HCT116 (cell line): ENCODE measurements at regions not wholly inside any gene's neighbourhood (a gene's known extent, or its start where the extent isn't known, plus 50 kb on each side); places are given as distances from the start of the nearest gene placed in this dataset.

Experiments used
- ATAC-seq: fragments of 200-7000 bp; cut with Tn5 transposase; 2 replicates; pipeline ENCODE4 v1.9.1; 2020; ENCODE audit warnings: mild to moderate bottlenecking, moderate library complexity
- BruUV-seq: library from RNA; stranded (reverse); fragments of 400-500 nt; replicated peaks from 2 replicates; lab custom pipeline; 2021; lab: Mats Ljungman, UMichigan
- CTCF ChIA-PET: fragments of 300-600 bp; sonication (Branson Sonifier 250); formaldehyde crosslinking; loops from one replicate; lab custom pipeline; 2021; ENCODE audit warnings: antibody characterized with exemption; lab: Charles Lee
- POLR2A ChIA-PET: fragments of 300-600, 350-600 bp; sonication (Branson Sonifier 250); formaldehyde crosslinking; loops from one replicate; lab custom pipeline; 2021; ENCODE audit warnings: antibody characterized with exemption; lab: Charles Lee
- RAD21 ChIA-PET, 2 experiments: fragments of 300-600 bp; sonication (Branson Sonifier 250); formaldehyde crosslinking; loops; one replicate each; lab custom pipeline; 2023; ENCODE audit warnings: low total read pairs in 2 of 2; ENCODE audit not compliant: uncharacterized antibody in 2 of 2, unreplicated experiment in 2 of 2, low non-redundant PET in 1 of 2; lab: Charles Lee
- DNase-seq: peaks from one replicate; pipeline ENCODE4 v3.0.0-alpha.2; 2010; ENCODE audit warnings: low read depth, low spot score
- H2AFZ ChIP-seq: fragments of 200-600 bp; shearing (Covaris generic), sonication (generic); 2 replicates; pipeline ENCODE4 v1.6.1; 2017; ENCODE audit warnings: low read depth, mixed run types, mixed read lengths, antibody characterized with exemption, low read length; ENCODE audit not compliant: poor library complexity, severe bottlenecking
- H3K27ac ChIP-seq: 2 replicates; pipeline ENCODE4 v1.5.1; 2012; ENCODE audit warnings: low read depth, low read length
- H3K27me3 ChIP-seq: fragments of 200-600 bp; sonication (generic); 2 replicates; pipeline ENCODE4 v1.6.1; 2016; ENCODE audit warnings: mixed run types, low read length, mixed read lengths; ENCODE audit not compliant: insufficient read depth
- H3K36me3 ChIP-seq, 2 experiments: fragments of 200-500 bp in 1 of 2; fragments of 200-600 bp in 1 of 2; sonication (Bioruptor generic) in 1 of 2; sonication (generic) in 1 of 2; 2 replicates each; pipeline versions ENCODE4 v1.5.1 to v1.6.1; 2014 to 2016; ENCODE audit warnings: low read length in 2 of 2, inconsistent platforms in 1 of 2, mixed read lengths in 1 of 2, mixed run types in 1 of 2; ENCODE audit not compliant: insufficient read depth in 2 of 2, control insufficient read depth in 1 of 2
- H3K4me1 ChIP-seq, 2 experiments: fragments of 200-600 bp in 1 of 2; sonication (generic) in 1 of 2; 2 replicates each; pipeline versions ENCODE4 v1.5.1 to v1.6.1; 2012 to 2017; ENCODE audit warnings: low read length in 2 of 2, inconsistent platforms in 1 of 2, mild to moderate bottlenecking in 1 of 2, mixed read lengths in 1 of 2, mixed run types in 1 of 2, moderate library complexity in 1 of 2; ENCODE audit not compliant: insufficient read depth in 2 of 2, control insufficient read depth in 1 of 2
- H3K4me2 ChIP-seq: fragments of 200-600 bp; sonication (generic); 2 replicates; pipeline ENCODE4 v1.6.1; 2017; ENCODE audit warnings: mixed run types, low read length, mixed read lengths
- H3K4me3 ChIP-seq, 2 experiments: fragments of 200-600 bp in 1 of 2; sonication (generic) in 1 of 2; replicated peaks in 1 of 2; 2 replicates each; pipeline ENCODE4 v1.5.1; 2011 to 2016; ENCODE audit warnings: low read length in 2 of 2, control low read depth in 1 of 2, low read depth in 1 of 2, mild to moderate bottlenecking in 1 of 2, mixed read lengths in 1 of 2, mixed run types in 1 of 2
- H3K79me2 ChIP-seq: fragments of 200-600 bp; sonication (generic); 2 replicates; pipeline ENCODE4 v1.6.1; 2017; ENCODE audit warnings: mild to moderate bottlenecking, mixed run types, low read length, moderate library complexity, mixed read lengths; ENCODE audit not compliant: insufficient read depth
- H3K9ac ChIP-seq: fragments of 200-600 bp; sonication (generic); 2 replicates; pipeline ENCODE4 v1.6.1; 2016; ENCODE audit warnings: low read length, mixed read lengths
- H3K9me2 ChIP-seq: fragments of 200-600 bp; sonication (generic), shearing (Covaris generic); 2 replicates; pipeline ENCODE4 v1.6.1; 2017; ENCODE audit warnings: mixed run types, mild to moderate bottlenecking, moderate library complexity; ENCODE audit not compliant: insufficient read depth
- H3K9me3 ChIP-seq, 2 experiments: fragments of 200-500 bp in 1 of 2; fragments of 200-600 bp in 1 of 2; sonication (Bioruptor generic) in 1 of 2; sonication (generic) in 1 of 2; 2 replicates each; pipeline ENCODE4 v1.6.1; 2014 to 2017; ENCODE audit warnings: low read length in 2 of 2, mixed read lengths in 2 of 2, inconsistent platforms in 1 of 2, low read depth in 1 of 2, mild to moderate bottlenecking in 1 of 2, mixed run types in 1 of 2, moderate library complexity in 1 of 2; ENCODE audit not compliant: control insufficient read depth in 1 of 2, insufficient read depth in 1 of 2
- H4K20me1 ChIP-seq: fragments of 200-600 bp; sonication (generic), shearing (Covaris generic); 2 replicates; pipeline ENCODE4 v1.6.1; 2017; ENCODE audit warnings: mixed run types, mild to moderate bottlenecking, moderate library complexity; ENCODE audit not compliant: insufficient read depth
- CTCF ChIP-seq, 3 experiments: fragments of 200-600 bp in 1 of 3; sonication (generic) in 1 of 3; IDR thresholded peaks in 2 of 3; conservative IDR thresholded peaks in 1 of 3; 2 replicates each; pipeline ENCODE4 v1.5.1; 2012 to 2017; ENCODE audit warnings: low read depth in 2 of 3, low read length in 2 of 3, antibody characterized with exemption in 1 of 3, borderline replicate concordance in 1 of 3, control low read depth in 1 of 3, mild to moderate bottlenecking in 1 of 3, mixed read lengths in 1 of 3, mixed run types in 1 of 3, moderate library complexity in 1 of 3; ENCODE audit not compliant: insufficient read depth in 1 of 3
- ELF1 ChIP-seq: IDR thresholded peaks from 2 replicates; pipeline ENCODE4 v1.6.1; 2012; ENCODE audit warnings: low read depth, borderline replicate concordance
- EZH2 ChIP-seq: fragments of 200-600 bp; sonication (generic); IDR thresholded peaks from 2 replicates; pipeline ENCODE4 v1.6.1; 2017; ENCODE audit warnings: antibody characterized with exemption, mixed run types
- FOSL1 ChIP-seq: IDR thresholded peaks from 2 replicates; pipeline ENCODE4 v1.6.1; 2012; ENCODE audit warnings: low read depth
- RAD21 ChIP-seq: IDR thresholded peaks from 2 replicates; pipeline ENCODE4 v1.6.1; 2012; ENCODE audit warnings: low read depth, mild to moderate bottlenecking
- REST ChIP-seq: IDR thresholded peaks from 2 replicates; pipeline ENCODE4 v1.6.1; 2012; ENCODE audit warnings: low read depth
- SIN3A ChIP-seq: IDR thresholded peaks from 2 replicates; pipeline ENCODE4 v1.6.1; 2012; ENCODE audit warnings: low read depth
- SP1 ChIP-seq: IDR thresholded peaks from 2 replicates; pipeline ENCODE4 v1.6.1; 2012; ENCODE audit warnings: low read depth
- SRF ChIP-seq: IDR thresholded peaks from 2 replicates; pipeline ENCODE4 v1.6.1; 2012; ENCODE audit warnings: low read depth
- ZFX ChIP-seq: fragments of 450-650 bp; IDR thresholded peaks from 2 replicates; pipeline ENCODE4 v1.6.1; 2017
- intact Hi-C: fragments of 100-400 bp; cut with micrococcal nuclease; formaldehyde crosslinking; loops from 2 replicates; pipeline ENCODE4 v1.10.0; 2022
- TF ChIP-seq, protein P1 (sequence below): IDR thresholded peaks from 2 replicates; pipeline ENCODE4 v1.6.1; 2012

DNA sequence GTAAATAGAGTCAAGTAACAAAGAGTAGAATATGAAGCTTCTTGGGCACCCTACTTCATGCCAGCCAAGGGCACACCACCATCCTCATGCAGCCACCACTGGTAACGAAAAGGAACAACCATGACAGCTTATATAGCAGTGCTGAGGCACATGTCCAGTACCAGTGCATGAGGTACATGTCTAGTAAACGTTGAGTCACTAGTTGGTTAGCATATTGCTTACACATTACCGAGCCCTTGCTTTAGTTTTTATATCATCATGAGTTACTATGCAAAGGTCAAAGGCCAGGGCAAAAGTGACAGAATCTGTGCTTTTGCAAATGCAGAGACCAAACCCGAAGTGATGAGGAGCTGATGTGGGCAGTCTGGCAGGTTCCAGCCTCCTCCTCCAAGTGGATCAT, 147.1 kb upstream of the MAP1B start:
- RAD21 ChIA-PET, result no interaction called here
- Histone ChIP-seq H3K9me2 (no peaks in the 10 kb centered on the region), H3K9me3 (no peaks in the 10 kb centered on the region), H3K36me3 (no peaks in the 10 kb centered on the region), H3K4me3 (no peak overlapping the region), H3K4me1 (peaks cover 0 to 3% of the 10 kb centered on the region in 2 experiments; a peak in 1 of 4 replicates), H3K9ac (no peak overlapping the region), H3K79me2 (no peaks in the 10 kb centered on the region), H2AFZ (no peak overlapping the region), H3K27ac (no peak overlapping the region), H4K20me1 (no peaks in the 10 kb centered on the region), H3K4me2 (no peak overlapping the region), H3K27me3 (no peaks in the 10 kb centered on the region)
- POLR2A ChIA-PET, result no interaction called here
- BruUV-seq, result no TSS peak
- TF ChIP-seq, protein P1, sequence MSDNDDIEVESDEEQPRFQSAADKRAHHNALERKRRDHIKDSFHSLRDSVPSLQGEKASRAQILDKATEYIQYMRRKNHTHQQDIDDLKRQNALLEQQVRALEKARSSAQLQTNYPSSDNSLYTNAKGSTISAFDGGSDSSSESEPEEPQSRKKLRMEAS, result no peak
- TF ChIP-seq SIN3A (no peak), ELF1 (no peak), SP1 (no peak), CTCF (IDR thresholded peaks at IDR 0.05 in 2 of 3, conservative IDR thresholded peaks at IDR 0.05 in 1 of 3; ENCODE audit: borderline replicate concordance in 1 of 3, insufficient read depth in 1 of 3, low read depth in 2 of 3, low read length in 2 of 3) (no peak), EZH2 (no peak)
- ATAC-seq (no peak), DNase-seq (no peak)
- CTCF ChIA-PET, result no interaction called here
- intact Hi-C loops, result no loop called here

- TF ChIP-seq SRF (no peak), FOSL1 (no peak), RAD21 (no peak), ZFX (no peak), REST (no peak), EZH2 (no peak), SIN3A (no peak)
- TF ChIP-seq, protein P1, result no peak
- TF ChIP-seq, all 23 proteins: peak for 0
- Histone ChIP-seq H3K27me3 (no peaks in the 10 kb centered on the region), H3K79me2 (no peaks in the 10 kb centered on the region), H3K36me3 (no peaks in the 10 kb centered on the region), H3K9me2 (no peaks in the 10 kb centered on the region), H3K9ac (no peak overlapping the region), H3K4me3 (no peak overlapping the region), H3K4me2 (no peak overlapping the region), H2AFZ (no peak overlapping the region), H3K4me1 (no peaks in the 10 kb centered on the region), H4K20me1 (no peaks in the 10 kb centered on the region), H3K27ac (no peak overlapping the region), H3K9me3 (no peaks in the 10 kb centered on the region)
- ATAC-seq (no peak), DNase-seq (no peak)
- intact Hi-C loops, result no loop called here
- POLR2A ChIA-PET, result no interaction called here
- no TSS peak for BruUV-seq
- CTCF ChIA-PET, result no interaction called here
- RAD21 ChIA-PET, result no interaction called here
These were observed 145.5 kb upstream of the MAP1B start for GRCh38 chr5:71961786-71962185.
